Islet precursor cell (in vitro differentiated cells): ENCODE measurements at regions not wholly inside any gene's neighbourhood (a gene's known extent, or its start where the extent isn't known, plus 50 kb on each side); places are given as distances from the start of the nearest gene placed in this dataset.

ENCODE experiments used
- DNase-seq: peaks from one replicate; pipeline ENCODE4 v3.0.0-alpha.2; 2018

GRCh38 chr2:5315041-5315440 is 377.1 kb upstream of the SOX11 start:
- no peak for DNase-seq

- no peak for DNase-seq
Measured at GRCh38 chr2:5315512-5315911, 376.7 kb upstream of the SOX11 start.

- no peak for DNase-seq
Measured at GRCh38 chr2:5316001-5316490, 376.1 kb upstream of the SOX11 start.

GRCh38 chr2:5319493-5319892 is 372.7 kb upstream of the SOX11 start:
- DNase-seq, result no peak

- no peak for DNase-seq
Measured at GRCh38 chr2:5322396-5322795, 369.8 kb upstream of the SOX11 start.

- no peak for DNase-seq
Measured at GRCh38 chr2:5325523-5325922, 366.7 kb upstream of the SOX11 start.

- DNase-seq, result no peak
Measured at GRCh38 chr2:5328826-5329225, 363.4 kb upstream of the SOX11 start.

GRCh38 chr2:5329763-5330162 is 362.4 kb upstream of the SOX11 start:
- no peak for DNase-seq

- DNase-seq, result no peak
Measured at GRCh38 chr2:5330961-5331360, 361.2 kb upstream of the SOX11 start.

- no peak for DNase-seq
Measured at GRCh38 chr2:5332925-5333324, 359.3 kb upstream of the SOX11 start.

GRCh38 chr2:5339473-5339872 is 352.7 kb upstream of the SOX11 start:
- DNase-seq, result no peak

- DNase-seq, result no peak
Measured at GRCh38 chr2:5343785-5344335, 348.3 kb upstream of the SOX11 start.

- DNase-seq, result no peak
Measured at GRCh38 chr2:5352286-5352685, 339.9 kb upstream of the SOX11 start.

GRCh38 chr2:5353565-5353964 is 338.6 kb upstream of the SOX11 start:
- no peak for DNase-seq

- DNase-seq, result no peak
Measured at GRCh38 chr2:5359397-5359796, 332.8 kb upstream of the SOX11 start.

- no peak for DNase-seq
Measured at GRCh38 chr2:5360081-5360480, 332.1 kb upstream of the SOX11 start.

GRCh38 chr2:5364361-5364760 is 327.8 kb upstream of the SOX11 start:
- no peak for DNase-seq

GRCh38 chr2:5365871-5366461 is 326.2 kb upstream of the SOX11 start:
- DNase-seq, result peak; percentile 87

GRCh38 chr2:5367321-5367720 is 324.9 kb upstream of the SOX11 start:
- no peak for DNase-seq

GRCh38 chr2:5368263-5368662 is 323.9 kb upstream of the SOX11 start:
- no peak for DNase-seq

GRCh38 chr2:5369510-5369909 is 322.7 kb upstream of the SOX11 start:
- DNase-seq, result no peak

- no peak for DNase-seq
Measured at GRCh38 chr2:5370158-5370557, 322.0 kb upstream of the SOX11 start.

- no peak for DNase-seq
Measured at GRCh38 chr2:5372141-5372540, 320.0 kb upstream of the SOX11 start.

- peak; percentile 87 for DNase-seq
Measured at GRCh38 chr2:5373200-5373599, 319.0 kb upstream of the SOX11 start.

- DNase-seq, result no peak
Measured at GRCh38 chr2:5374762-5375161, 317.4 kb upstream of the SOX11 start.
